ENCODE measurements at regions not wholly inside any gene's neighbourhood (a gene's known extent, or its start where the extent isn't known, plus 50 kb on each side); places are given as distances from the start of the nearest gene placed in this dataset.

GRCh38 chr18:73913505-73913904 lies 234.1 kb downstream of the FBXO15 start (continued):
- no peak for TF ChIP-seq ZNF114 (CRISPR knock-in tag; IDR thresholded peaks at IDR 0.05)
- TF ChIP-seq CTCF (conservative IDR thresholded peaks at IDR 0.05; ENCODE audit: low read depth in 2 of 2) = no peak
- TF ChIP-seq CREB1 (CRISPR knock-in tag; IDR thresholded peaks at IDR 0.05; ENCODE audit: low read depth) = no peak
- no peak for TF ChIP-seq ZNF331 (CRISPR knock-in tag; IDR thresholded peaks at IDR 0.05; ENCODE audit: low read depth)

GRCh38 chr18:73908323-73908722 lies 239.3 kb downstream of the FBXO15 start:
- H3K27ac Mint-ChIP-seq = no peak overlapping the region
- no peaks in the 10 kb centered on the region for H3K27me3 Mint-ChIP-seq (ENCODE audit: insufficient read depth, low read depth, poor library complexity)
- Histone ChIP-seq H3K27me3 (ENCODE audit: insufficient read depth) (no peaks in the 10 kb centered on the region), H3K4me1 (ENCODE audit: insufficient read depth) (no peaks in the 10 kb centered on the region), H4K20me1 (replicated peaks; ENCODE audit: insufficient read depth) (no peaks in the 10 kb centered on the region), H3K4me3 (no peak overlapping the region), H3K79me2 (replicated peaks; ENCODE audit: insufficient read depth) (no peaks in the 10 kb centered on the region), H3K27ac (ENCODE audit: low read depth) (no peak overlapping the region), H3K4me2 (no peak overlapping the region), H3F3A (replicated peaks; ENCODE audit: low read depth) (no peaks in the 10 kb centered on the region), H3K9me2 (ENCODE audit: insufficient read depth) (no peaks in the 10 kb centered on the region), H2AFZ (no peak overlapping the region), H3K36me3 (ENCODE audit: insufficient read depth) (no peaks in the 10 kb centered on the region)
- H3K4me3 Mint-ChIP-seq = no peak overlapping the region
- H3K9me3 Mint-ChIP-seq = no peaks in the 10 kb centered on the region
- peaks cover 4% of the 10 kb centered on the region; the same call in 2 of the 3 replicates for H3K4me1 Mint-ChIP-seq
- peak; percentile 76 for DNase-seq (ENCODE audit: low spot score)
- TF ChIP-seq REST (IDR thresholded peaks at IDR 0.05; ENCODE audit: unreplicated experiment) = peak; percentile 93
- TF ChIP-seq ZNF462 (CRISPR knock-in tag; IDR thresholded peaks at IDR 0.05) = no peak
- H3K36me3 Mint-ChIP-seq (ENCODE audit: low read depth) = no peaks in the 10 kb centered on the region
- peak; percentile 98 for ATAC-seq

Data from GM23338 (cell line).